ENCODE measurements at regions not wholly inside any gene's neighbourhood (a gene's known extent, or its start where the extent isn't known, plus 50 kb on each side); places are given as distances from the start of the nearest gene placed in this dataset.

GRCh38 chr9:78582821-78583220 lies 285.9 kb downstream of the PSAT1 start:
- TF ChIP-seq CTCF (IDR thresholded peaks at IDR 0.05) (no peak), POLR2A (IDR thresholded peaks at IDR 0.05) (no peak)

Data from thyroid gland (tissue), 4 donors.